ENCODE measurements at regions not wholly inside any gene's neighbourhood (a gene's known extent, or its start where the extent isn't known, plus 50 kb on each side); places are given as distances from the start of the nearest gene placed in this dataset.

GRCh38 chr14:32027255-32027939 lies 49.7 kb upstream of the ARHGAP5 start:
- H3K4me3 ChIP-seq (ENCODE audit: low read length in 2 of 2): no peak overlapping the region
- DNase-seq: no peak
- intact Hi-C loops (cut with DNase I): no loop called here
- no peaks in the 10 kb centered on the region for H3K9me3 ChIP-seq (ENCODE audit: control insufficient read depth, low read length)
- H3K27ac ChIP-seq (ENCODE audit: low read depth in 1 of 2, low read length in 2 of 2): no peak overlapping the region
- H3K4me1 ChIP-seq (ENCODE audit: control insufficient read depth in 1 of 2, insufficient read depth in 2 of 2, low read length in 2 of 2): no peaks in the 10 kb centered on the region
- WGBS, 2 donors: 74 to 83% methylated on average over 5 of the region's 5 CpGs
- no peak for ATAC-seq (ENCODE audit: low FRiP score)
- H3K36me3 ChIP-seq (ENCODE audit: control insufficient read depth in 1 of 2, insufficient read depth in 2 of 2, low read length in 1 of 2): no peaks in the 10 kb centered on the region
- H3K27me3 ChIP-seq (ENCODE audit: control insufficient read depth in 1 of 2, insufficient read depth in 2 of 2, low read length in 1 of 2): no peaks in the 10 kb centered on the region

Measured in aorta (tissue), 5 donors.